NCI-H345 (cell line): ENCODE measurements at regions not wholly inside any gene's neighbourhood (a gene's known extent, or its start where the extent isn't known, plus 50 kb on each side); places are given as distances from the start of the nearest gene placed in this dataset.

Experiments used
- DNase-seq: peaks from one replicate; lab custom pipeline; 2025; lab: John Stamatoyannopoulos, UW

DNA sequence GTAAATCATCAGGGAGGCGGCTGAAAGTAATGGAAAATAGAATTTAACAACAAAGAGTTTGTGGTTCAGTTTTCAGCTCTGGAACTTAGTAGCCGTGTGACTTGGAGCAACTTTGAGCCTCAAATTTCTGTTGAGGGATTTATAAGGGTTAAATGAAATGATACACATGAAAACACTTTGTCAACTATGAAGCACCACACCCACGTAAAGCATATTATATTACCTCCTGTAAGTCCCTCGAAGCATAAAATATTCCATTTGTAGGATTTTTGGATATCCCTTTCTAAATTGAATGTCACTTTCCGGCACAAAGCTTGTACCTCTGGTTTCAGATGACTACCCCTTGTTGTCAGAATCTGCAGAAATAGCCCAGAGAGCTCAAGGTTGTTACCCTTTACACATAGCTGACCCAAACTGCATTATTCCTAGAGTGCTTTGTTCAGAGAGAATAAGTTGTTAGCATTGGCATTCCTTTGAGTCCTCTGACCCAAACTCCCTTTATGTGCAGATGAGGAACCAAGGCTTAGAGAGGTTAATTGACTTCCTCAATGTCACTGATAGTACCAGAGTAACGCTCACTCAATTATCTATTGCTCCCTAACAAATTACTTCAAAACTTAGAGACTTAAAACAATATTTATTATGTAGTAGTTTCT lies 187.9 kb upstream of the UMPS start:
- no peak for DNase-seq

DNA sequence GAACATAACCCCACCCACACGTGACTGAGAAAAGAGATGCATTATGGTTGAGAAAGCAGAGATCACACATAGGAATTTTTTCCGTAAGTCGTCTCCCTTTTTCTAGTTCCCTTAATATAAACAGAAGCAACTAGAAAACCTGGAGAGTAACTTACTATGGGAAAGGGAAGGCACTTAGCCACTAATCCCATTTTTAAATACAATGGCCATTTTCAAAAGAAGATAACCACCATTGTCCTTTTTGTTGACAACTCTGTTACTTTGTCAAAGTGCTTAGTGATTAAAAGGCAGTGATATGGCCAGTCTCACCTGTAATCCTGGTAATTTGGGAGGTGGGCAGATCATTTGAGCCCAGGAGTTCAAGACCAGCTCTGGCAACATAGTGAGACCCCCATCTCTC lies 184.4 kb upstream of the UMPS start:
- DNase-seq, result no peak

DNA sequence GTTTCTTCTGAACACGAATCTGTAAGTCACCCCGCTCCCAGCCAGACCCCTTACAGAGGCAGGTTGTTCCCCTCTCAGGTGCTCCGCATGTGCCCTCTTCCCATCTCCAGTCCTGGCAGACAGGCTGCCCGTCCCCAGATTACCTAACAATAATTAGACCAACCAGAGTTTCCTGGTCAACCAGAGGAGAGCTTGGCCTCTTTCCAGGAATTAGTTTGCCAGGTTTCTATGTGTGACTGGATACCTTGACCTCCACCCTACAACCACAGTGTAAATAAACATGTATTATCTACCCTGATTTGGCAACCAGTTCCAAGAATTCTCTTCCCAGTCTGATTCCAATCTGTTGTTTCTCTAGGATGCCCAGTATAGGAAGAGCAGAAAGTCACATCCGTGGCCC lies 178.0 kb upstream of the UMPS start:
- peak; percentile 1 for DNase-seq

DNA sequence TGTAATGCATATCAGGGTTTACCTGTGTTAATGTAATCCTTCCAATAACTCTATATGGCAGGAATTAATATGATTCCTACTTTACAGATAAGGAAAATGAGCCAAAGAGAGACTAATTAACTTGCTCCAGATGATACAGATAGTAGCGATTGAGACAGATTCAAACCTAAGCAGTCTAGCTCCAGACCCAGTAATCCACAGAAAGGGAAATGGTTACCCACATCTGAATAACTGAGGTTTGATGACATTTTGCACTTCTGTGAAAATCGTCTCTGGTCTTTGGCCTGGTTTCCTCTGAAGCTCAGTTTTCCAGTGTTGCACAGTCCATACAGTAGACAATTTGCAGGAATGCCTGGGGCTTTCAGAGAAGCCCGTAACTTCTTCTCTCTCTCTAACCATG lies 177.1 kb upstream of the UMPS start:
- no peak for DNase-seq

DNA sequence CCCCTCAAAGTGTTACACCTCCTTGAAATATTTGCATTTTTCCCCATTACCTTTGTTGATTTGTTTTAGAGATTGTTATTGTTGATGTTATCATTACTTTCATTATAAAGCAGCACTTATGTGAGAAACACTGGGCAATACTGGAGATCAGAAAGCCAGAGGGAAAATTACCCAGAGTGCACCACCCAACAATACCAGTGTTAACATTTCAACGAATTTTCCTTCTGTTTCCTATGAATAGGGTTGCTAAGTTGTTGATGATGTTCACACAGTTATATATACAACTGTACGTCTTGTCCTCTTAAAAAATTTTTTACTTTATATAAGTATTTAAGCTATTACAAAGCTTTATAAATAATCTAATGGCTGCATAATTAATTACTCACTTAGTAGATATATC lies 173.6 kb upstream of the UMPS start:
- DNase-seq, result no peak

DNA sequence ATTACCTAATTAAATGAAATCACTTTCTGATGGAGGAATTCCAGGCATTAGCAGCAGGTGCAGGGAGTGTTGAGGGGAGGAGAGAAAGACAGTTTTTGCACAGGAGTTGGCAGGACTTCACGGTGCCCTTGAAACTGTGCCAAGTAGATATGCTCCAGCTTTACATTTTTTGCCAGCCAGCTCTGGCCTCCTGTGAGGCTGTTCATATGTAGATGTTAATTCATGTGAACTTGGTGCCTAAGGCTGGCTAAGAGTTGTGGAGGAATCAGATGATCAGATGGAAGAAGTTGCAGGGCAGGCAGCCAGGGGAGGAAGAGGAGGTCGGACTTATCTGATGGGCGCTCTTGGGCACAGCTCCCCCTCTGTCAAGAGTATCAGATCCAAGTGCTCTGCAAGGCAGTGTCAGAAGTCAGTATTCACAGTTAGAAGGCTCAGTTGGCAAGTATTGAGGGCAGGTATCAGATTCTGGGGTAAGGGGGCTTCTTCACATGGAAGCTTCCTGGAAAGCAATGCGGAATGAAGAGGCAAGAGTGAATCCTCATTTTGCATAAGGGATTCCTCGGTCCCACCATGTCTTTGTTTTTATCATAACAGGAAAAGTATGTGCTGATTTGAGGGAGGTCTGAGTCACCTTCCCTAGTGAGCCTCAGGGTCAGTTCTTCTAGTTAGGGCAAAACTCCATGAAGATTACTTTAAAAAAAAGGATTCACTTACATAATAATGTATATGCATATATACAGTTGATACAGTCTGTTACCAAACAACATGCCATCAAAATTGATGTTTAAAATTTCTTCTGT lies 172.6 kb upstream of the UMPS start:
- DNase-seq, result peak; percentile 77

DNA sequence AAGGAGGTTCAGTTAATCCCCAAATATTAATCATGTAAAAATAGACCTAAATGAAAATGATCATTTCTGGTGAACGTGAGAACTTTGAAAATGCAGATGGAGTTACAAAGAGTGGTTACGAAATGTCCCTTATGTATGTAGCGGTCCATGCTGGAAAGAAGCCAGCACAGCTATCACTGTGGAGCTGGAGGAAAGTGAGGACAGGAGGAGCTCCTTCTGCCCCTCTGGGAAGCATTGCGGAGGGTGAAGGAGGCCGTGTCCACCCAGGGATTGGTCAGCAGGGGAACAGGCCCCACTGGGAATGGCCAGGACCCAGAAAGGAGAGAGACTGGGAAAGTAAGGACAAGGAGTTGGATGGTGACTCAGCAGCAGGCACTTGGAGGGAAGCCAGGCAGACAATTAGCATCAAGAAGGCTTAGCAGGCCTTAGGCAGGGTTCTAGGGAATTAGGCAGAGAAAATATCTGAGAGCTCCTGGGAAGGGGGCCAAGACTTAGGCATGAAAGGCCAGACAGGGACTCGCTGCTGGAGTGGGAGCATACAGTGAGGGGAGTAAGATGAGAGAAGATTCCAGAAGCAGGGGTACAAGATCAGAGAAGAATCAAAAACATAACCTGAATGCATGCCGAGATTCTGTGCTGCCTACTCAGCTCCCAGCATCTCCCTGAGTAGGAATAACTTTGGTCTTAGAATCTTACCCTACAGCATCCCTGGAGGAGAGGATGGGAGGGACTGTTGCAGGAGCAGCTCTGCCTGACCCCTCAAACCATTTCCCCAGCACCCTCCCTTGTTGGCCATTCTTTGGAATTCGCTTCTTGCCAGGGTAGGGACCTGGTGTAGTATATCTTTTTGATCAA lies 171.0 kb upstream of the UMPS start:
- DNase-seq, result peak; percentile 60

DNA sequence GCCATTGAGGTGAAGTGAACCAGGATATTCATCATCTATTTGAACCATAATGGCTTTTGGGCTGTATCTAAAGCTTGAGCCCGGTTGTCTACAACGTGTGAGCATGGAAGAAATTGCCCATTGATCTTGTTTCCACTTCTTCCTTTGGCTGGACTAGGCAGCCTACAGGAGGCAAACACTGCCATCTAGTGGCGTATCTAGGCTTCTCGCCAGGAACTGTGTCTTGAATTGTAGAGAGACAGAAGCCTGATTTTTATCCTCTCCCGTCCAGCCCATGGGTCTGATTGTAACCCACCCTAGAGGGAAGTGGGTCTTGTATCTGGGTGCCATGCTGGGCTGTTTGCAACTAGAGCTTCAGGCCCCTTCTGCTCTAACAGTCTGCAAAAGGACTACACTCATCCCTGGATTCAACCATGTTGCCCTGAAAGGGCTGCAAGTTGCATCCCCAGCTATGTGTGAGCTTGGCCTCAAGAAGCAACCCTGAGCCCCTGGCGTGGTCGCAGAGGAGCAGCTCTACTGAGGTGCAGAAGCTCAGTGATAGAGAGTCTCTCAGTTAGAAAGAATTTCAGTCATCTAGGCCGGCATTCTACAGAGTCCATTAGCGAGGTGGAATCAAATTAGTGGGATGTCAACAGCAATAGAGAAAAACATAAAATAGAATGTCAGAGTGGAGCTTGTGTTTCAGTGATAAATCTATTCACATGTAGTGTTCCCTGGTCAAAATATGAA lies 170.2 kb upstream of the UMPS start:
- peak; percentile 63 for DNase-seq

DNA sequence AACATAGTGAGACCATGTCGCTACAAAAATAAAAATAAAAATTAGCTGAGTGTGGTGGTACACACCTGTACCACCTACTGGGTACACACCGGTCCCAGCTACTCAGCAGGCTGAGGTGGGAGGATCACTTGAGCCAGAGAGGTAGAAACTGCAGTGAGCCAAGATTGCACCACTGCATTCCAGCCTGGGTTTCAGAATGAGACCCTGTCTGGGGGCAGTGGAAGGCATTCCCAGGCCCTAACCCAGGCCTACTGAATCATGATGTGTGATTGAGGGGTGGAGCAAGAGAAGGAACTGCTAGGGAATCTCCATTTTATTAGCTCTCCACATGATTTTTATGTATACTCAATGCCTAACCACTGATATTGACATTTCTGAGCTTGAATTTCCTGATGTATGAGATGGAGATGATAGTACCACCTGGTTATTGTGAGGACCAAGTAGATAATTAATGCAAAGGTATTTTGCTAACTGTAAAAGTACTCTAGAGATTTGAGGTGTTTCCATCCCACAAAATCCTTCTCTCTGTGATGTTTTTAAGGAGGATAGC lies 169.5 kb upstream of the UMPS start:
- DNase-seq, result no peak

DNA sequence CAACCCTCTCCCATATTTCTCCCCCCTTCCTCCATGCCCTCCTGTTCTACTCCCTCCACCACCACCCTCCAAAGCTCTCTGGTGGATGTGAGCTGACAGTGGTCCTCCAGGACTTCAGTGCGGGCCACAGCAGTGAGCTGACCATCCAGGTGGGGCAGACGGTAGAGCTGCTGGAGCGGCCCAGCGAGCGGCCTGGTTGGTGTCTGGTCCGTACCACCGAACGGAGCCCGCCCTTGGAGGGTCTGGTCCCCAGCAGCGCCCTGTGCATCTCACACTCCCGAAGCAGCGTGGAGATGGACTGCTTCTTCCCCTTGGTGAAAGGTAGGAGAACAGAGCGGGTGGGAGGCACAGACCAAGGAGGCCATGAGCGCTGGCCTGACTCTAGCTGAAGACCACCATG lies 167.5 kb upstream of the UMPS start:
- DNase-seq, result no peak

DNA sequence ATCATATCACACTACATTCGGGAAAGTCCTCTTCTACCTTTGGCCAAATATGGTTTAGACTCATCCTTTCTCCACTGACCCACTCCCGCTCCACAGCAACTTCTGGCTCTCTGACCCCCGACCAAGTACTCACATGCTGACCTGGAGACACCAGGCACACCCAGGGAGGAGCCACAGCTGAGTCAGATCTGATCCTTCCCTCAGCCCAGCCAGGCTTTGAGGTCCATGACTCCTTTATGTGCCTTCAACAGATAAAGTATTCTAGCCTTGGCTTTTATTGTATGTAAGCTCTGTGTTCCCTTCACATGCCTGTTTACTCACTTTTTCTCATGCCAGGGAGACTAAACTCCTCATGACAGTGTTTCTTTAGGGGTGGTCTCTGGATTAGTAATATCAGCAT lies 166.9 kb upstream of the UMPS start:
- no peak for DNase-seq

DNA sequence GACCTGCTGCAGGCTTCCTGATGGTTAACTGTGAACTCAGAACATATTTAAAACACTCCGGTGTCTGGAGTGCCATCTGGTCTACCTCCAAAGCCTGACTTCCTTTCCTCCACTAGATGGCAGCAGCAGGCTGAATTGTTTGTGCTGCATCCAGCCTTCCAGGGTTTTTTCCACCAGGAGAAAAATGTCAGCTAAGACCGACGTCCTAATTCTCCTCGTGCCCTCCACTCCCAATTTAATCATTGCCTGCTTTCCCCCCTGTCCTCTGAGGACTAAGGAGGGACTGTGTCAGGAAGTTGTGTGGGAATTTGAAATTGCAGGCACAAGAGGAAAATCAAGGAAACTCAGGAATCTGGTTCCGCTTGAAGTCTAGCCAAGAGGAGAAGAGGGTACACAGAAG lies 165.2 kb upstream of the UMPS start:
- peak; percentile 67 for DNase-seq

DNA sequence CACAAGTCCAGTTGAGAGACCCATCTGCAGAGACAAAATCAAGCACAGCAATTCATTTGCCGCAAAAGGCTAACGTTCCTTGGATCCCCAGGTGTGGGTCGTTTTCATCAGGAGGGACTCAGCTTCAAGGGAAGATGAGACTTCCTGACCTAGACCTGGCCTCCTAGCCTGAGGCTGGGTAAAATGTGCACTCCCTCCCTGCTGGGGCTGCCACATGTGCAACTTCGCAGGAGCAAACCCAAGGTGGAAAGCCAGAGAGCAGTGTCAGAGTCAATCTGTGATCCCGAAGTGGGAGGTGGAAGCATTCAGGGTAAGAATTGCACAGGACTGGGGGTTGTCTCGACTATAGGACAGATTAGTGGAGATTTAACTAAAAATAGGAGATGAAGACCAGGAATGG lies 164.7 kb upstream of the UMPS start:
- no peak for DNase-seq

DNA sequence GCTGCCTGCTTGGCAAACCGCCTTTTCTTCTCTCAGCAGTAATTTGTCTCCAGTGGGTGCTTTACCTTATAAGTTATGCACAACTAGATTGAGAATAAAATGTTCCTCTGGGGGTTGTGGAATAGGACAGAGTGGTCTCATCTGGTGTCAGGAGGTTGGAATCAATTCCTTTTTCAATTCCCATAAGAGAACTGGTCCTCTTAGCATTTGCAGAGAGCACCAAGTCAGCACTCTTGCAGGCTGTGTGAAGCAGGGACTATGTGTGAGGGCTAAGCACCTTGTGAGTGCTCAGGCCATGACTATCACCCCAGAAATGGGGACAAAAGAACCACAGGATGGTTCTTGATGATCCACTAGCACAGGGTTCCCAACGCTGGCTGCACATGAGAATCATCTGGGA lies 163.6 kb upstream of the UMPS start:
- no peak for DNase-seq

DNA sequence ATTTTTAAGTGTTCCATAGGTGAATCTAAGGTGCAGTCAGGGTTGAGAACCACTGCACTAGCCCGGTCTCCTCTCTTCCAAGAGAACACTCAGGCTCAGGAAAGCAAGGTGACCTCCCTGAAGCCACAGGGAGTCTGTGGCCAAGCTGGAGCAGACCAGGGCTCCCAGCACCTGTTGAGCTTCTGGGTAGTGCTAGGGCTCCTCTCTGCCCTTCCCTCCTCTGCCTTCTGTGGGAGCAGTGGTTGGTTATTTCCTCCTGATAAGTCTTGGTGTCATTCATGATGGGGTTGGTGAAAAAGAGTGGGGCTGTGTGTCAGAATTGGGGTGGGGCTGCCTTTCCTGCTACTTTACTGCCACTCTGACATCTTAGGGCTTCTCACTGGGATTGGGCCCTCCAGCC lies 163.1 kb upstream of the UMPS start:
- no peak for DNase-seq

DNA sequence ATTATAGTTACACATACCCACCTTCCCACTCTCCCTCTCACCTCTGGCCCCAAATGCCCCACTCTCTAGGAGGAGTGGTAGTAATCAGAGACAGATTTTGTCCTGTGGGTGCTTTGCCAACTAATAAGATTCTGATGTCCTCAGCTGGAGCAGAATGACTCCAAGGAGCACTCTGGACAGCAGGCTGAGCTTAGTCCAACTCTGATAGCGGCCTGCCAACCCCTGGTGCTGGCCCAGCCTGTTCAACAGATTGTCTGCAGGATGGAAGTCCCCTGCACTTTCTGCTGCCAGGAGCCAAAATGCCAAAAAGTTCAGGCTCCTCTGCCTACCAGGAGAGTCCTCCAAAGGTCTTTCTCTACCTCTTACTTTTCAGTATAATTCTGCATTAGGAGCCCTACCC lies 160.5 kb upstream of the UMPS start:
- no peak for DNase-seq

DNA sequence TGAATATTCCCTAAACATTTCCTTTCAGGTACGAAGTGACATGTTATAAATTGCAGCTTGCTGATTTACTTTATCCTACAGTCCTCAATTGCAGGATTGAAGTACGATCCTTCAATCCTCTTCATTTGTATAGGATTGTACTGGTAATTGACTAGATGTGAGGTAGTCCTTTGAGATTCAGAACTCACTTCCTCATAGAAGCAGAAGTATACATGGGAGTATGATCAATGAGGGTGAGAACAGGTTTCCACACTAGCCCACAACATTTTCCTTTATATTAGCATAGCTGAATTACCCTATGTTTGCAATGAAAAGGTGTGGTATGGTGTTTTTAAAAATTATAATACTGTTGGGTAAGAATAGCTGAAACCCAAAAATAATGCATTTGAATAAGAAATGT lies 160.0 kb upstream of the UMPS start:
- no peak for DNase-seq

DNA sequence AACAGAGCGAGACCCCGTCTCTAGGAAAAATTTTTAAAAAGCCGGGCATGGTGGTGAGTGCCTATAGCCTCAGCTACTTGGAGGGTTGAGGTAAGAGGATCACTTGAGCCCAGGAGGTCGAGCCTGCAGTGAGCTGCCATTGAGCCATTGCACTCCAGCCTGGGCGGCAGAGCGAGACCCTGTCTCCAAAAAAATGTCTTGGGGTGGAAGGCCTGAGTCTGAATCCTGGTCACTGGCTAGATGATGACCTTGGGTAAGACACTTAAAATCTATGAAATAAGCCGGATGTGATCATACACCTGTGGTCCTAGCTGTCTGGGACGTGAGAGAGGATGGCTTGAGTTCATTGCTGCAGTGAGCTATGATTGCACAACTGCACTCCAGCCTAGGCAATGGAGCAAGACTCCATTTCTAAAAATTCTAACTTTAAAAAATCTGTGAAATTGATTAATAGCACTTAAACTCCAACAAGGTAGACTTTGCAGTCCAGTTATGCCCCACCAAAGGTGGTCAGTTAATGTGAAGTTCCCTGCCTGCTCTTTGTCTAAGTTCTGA lies 157.3 kb upstream of the UMPS start:
- no peak for DNase-seq

DNA sequence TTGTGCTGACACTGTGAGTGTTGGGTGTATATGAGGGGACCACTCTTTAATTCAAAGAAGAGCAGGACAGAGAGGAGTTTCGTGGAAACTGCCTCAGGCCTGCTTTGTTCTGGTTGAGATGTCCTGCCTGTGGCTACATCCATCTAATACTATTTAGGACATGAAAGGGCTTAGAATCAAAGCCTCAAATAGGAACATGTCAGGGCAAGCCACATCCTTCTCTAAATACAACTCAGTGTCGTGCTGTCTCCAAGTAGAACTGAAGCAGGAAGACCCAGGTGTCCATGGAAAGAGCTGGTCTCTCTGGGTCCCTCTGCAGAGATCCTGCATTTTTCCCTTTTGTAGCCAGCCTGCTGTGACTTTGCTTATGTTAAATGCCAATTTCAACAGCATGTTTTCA lies 156.2 kb upstream of the UMPS start:
- no peak for DNase-seq

DNA sequence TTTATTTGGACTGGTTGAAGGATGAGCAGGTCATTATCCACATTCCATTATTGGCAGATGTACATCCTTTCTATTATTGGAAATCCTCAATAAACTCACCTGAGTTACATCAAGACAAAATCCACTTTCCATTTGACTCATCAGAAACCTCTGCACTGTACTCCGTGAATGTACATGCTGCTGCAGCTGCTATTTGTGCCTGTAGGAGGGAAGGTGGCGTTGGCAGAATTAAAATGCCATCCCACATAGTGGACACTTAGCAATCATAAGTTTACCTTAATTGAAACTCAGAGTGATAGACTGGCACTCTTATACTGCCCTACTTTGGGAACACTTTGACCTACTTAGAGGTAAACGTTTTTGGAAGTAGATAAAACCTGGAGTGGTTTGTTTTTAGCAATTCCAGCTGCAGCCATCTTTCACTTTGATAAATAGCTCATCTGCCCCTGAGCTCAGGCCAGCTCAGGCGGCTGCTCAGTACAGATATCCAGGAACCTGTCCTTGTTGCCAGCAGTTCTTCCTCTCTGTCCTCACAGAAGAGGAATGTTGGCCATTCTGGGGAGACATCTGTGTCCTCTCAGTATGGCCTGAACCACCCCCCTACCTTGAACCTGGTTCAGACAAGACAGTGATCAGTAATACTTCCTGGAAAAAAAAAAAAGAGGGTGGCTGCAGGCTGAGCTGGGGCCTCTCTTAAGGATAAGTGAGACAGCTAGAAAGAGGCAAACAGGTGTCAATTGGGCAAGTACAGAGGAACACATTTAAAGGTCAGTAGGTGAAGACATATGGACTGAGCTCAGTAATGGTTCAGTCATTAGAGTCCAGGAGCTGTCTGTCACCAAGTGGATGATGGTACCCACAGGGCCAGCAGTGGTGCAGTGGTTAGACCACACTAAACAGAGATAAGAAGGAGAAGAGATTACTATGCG lies 153.4 kb upstream of the UMPS start:
- no peak for DNase-seq
